ENCODE measurements at regions not wholly inside any gene's neighbourhood (a gene's known extent, or its start where the extent isn't known, plus 50 kb on each side); places are given as distances from the start of the nearest gene placed in this dataset.

DNA sequence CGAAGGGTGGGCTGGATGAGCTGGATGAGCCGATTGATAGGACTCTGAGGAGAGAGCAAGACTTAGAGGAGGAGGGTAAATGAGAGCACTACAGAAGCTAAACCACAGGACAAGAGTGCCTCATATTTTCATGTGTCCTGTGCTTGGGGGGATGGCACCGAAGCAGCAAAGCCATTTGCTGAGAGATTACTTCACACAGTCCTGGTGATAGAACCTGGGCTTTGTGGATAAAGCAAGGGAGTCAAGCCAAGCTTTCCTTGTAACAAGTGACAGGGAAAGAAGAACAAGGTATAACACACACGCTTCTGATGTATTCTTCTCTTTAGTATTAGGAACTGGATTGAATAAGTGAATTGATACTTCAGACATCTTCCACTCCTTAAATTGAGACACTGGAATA lies 253.7 kb downstream of the ANKRD7 start:
- TF ChIP-seq, protein P1, sequence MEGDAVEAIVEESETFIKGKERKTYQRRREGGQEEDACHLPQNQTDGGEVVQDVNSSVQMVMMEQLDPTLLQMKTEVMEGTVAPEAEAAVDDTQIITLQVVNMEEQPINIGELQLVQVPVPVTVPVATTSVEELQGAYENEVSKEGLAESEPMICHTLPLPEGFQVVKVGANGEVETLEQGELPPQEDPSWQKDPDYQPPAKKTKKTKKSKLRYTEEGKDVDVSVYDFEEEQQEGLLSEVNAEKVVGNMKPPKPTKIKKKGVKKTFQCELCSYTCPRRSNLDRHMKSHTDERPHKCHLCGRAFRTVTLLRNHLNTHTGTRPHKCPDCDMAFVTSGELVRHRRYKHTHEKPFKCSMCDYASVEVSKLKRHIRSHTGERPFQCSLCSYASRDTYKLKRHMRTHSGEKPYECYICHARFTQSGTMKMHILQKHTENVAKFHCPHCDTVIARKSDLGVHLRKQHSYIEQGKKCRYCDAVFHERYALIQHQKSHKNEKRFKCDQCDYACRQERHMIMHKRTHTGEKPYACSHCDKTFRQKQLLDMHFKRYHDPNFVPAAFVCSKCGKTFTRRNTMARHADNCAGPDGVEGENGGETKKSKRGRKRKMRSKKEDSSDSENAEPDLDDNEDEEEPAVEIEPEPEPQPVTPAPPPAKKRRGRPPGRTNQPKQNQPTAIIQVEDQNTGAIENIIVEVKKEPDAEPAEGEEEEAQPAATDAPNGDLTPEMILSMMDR (conservative IDR thresholded peaks at IDR 0.05; ENCODE audit: low read length), result no peak
- no peak for TF ChIP-seq EZH2phosphoT487 (IDR thresholded peaks at IDR 0.05; ENCODE audit: borderline replicate concordance)

All from Loucy (cell line).